IPS-18c (cell line): ENCODE measurements at regions not wholly inside any gene's neighbourhood (a gene's known extent, or its start where the extent isn't known, plus 50 kb on each side); places are given as distances from the start of the nearest gene placed in this dataset.
"Not testable (repeated sequence)": the region's sequence is repeated elsewhere in the genome, so short reads cannot be mapped to it uniquely, and the experiment has no call there.

Source experiments
- H3K4me3 ChIP-seq: 2 replicates; pipeline ENCODE4 v1.7.0; 2013; ENCODE audit warnings: low read depth, mild to moderate bottlenecking, low read length, moderate library complexity; ENCODE audit not compliant: insufficient read depth
- H3K9me3 ChIP-seq: one replicate; pipeline ENCODE4 v1.6.1; 2013; ENCODE audit warnings: mild to moderate bottlenecking, low read length, moderate library complexity; ENCODE audit not compliant: control insufficient read depth, insufficient read depth

DNA sequence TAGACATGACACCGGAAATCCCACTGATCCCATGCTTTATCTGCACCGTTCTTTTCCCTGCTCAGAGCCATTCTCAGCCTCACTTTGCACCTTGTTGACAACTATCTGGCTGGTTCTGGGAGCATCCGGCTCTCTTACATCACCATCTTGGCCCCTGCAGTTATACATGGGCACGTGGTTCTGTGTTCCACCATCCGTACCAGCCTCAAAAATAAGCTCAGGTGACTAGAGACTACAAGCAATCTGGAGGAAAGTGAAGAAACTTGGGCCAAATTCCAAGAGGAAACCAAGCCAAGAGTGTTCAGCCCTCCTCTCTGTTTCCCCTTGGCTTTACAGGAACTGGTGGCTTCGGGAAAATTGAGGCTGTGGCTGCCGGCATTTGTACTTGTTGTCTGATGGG, 244.6 kb upstream of the ACVR2A start:
- Histone ChIP-seq H3K4me3 (no peak overlapping the region), H3K9me3 (no peaks in the 10 kb centered on the region)

GRCh38 chr2:147595200-147595599, 249.6 kb upstream of the ACVR2A start:
- Histone ChIP-seq H3K4me3 (no peak overlapping the region), H3K9me3 (no peaks in the 10 kb centered on the region)

GRCh38 chr2:147594038-147594437, 250.8 kb upstream of the ACVR2A start:
- Histone ChIP-seq H3K4me3 (no peak overlapping the region), H3K9me3 (no peaks in the 10 kb centered on the region)

GRCh38 chr2:147592784-147593183, 252.0 kb upstream of the ACVR2A start:
- H3K9me3 ChIP-seq, H3K4me3 ChIP-seq: not testable (repeated sequence)

DNA sequence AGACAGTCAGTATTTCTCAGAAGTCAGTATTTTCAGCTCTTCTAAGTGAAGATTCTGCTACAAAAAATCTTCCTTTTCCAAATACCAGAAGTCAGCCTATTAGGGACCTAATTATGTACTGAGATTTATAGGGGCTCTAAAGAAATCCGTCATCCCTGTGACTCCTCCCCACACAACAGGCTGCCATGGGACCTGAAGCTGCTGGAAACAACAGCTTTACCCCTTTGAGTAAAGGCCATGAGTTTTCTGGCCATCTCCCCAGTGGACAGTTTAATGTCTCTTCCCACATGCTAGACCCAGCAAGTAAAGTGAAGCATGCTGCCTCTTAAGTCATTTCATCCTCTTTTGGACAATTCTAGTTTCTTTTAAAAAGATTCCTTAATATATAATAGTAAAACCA, 255.7 kb upstream of the ACVR2A start:
- peaks cover 2% of the 10 kb centered on the region for H3K9me3 ChIP-seq
- H3K4me3 ChIP-seq = no peak overlapping the region

DNA sequence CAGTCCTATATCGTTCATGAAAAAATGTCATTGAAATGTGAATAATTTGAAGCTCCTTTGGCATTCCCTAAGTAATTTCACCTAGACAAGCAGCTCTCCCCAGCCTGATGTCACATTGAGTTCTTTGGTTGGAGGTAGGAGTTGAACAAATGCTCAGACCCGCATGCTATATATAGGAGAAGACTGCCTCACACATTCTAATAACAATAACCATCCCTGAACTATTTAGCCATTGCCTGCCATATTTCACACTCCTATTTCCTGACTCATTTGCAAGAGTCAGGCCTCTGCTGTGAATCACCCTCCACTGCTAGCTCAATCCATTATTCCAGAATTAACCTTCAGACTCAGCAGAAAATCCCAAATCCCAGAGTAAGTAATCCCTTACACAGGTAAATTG, 256.6 kb upstream of the ACVR2A start:
- Histone ChIP-seq H3K4me3 (no peak overlapping the region), H3K9me3 (peaks cover 2% of the 10 kb centered on the region)

- Histone ChIP-seq H3K9me3 (no peaks in the 10 kb centered on the region), H3K4me3 (no peak overlapping the region)
Observed at GRCh38 chr2:147578529-147578928, 266.3 kb upstream of the ACVR2A start.

- Histone ChIP-seq H3K9me3 (no peaks in the 10 kb centered on the region), H3K4me3 (no peak overlapping the region)
Observed at GRCh38 chr2:147577998-147578380, 266.8 kb upstream of the ACVR2A start.

DNA sequence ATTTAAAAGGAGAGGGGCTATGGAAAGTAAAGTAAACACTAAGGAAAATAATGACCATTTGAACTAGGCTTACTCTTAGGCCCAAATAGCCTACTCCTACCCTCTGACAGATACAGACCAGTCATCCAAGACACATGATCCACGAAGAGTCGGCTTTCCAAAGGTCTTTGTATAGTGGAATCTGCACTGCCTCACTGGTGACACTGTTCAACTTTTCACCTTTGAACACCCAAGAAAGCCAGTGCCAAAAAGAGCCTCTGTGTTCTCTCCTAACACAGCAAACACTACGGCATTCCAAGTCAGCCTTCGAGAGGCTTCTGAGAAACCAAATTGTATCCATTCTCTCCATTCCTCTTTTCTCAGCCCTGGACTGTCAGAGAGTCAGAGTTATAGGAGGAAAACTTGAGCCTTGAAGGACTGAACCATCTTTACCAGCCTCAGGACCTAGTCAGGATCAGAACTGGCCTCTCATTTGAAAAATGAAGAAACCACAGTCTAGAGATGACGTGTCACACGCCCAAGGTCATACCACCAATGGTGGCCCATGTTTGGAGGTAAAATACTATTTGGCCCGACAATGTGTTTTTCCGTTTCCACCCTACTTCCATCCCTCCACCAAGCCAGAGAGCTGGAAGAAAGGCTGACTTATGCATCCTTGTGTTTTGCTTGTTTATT, 267.4 kb upstream of the ACVR2A start:
- H3K9me3 ChIP-seq = no peaks in the 10 kb centered on the region

GRCh38 chr2:147575106-147575505, 269.7 kb upstream of the ACVR2A start:
- H3K9me3 ChIP-seq = no peaks in the 10 kb centered on the region
- no peak overlapping the region for H3K4me3 ChIP-seq

More for the DNA sequence above, 267.4 kb upstream of the ACVR2A start:
- no peak overlapping the region for H3K4me3 ChIP-seq

DNA sequence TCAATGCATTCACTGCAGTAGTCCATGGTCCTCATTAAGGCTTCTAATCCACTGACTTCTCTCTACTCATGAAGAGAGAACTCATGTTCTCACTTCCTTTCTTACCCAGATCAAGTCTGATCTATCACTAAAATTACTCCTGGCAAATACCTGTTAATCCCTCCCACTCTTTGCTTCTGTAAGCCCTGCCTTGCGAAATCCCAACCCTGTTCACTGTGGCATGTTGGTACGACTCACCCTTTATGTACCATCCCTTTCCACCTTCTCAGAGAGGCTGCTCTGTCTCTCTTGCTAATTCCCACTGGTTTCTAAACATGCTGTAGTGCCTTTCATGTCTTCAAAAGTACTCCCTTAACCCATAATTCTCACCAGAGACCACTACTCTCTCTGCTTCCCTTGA, 272.2 kb upstream of the ACVR2A start:
- no peaks in the 10 kb centered on the region for H3K9me3 ChIP-seq
- H3K4me3 ChIP-seq = no peak overlapping the region

GRCh38 chr2:147569426-147569825, 275.4 kb upstream of the ACVR2A start:
- no peaks in the 10 kb centered on the region for H3K9me3 ChIP-seq
- H3K4me3 ChIP-seq = no peak overlapping the region

GRCh38 chr2:147568109-147568508, 276.7 kb upstream of the ACVR2A start:
- no peak overlapping the region for H3K4me3 ChIP-seq

GRCh38 chr2:147567136-147567535, 277.7 kb upstream of the ACVR2A start:
- no peak overlapping the region for H3K4me3 ChIP-seq
- no peaks in the 10 kb centered on the region for H3K9me3 ChIP-seq

More at GRCh38 chr2:147568109-147568508, 276.7 kb upstream of the ACVR2A start:
- H3K9me3 ChIP-seq = no peaks in the 10 kb centered on the region

DNA sequence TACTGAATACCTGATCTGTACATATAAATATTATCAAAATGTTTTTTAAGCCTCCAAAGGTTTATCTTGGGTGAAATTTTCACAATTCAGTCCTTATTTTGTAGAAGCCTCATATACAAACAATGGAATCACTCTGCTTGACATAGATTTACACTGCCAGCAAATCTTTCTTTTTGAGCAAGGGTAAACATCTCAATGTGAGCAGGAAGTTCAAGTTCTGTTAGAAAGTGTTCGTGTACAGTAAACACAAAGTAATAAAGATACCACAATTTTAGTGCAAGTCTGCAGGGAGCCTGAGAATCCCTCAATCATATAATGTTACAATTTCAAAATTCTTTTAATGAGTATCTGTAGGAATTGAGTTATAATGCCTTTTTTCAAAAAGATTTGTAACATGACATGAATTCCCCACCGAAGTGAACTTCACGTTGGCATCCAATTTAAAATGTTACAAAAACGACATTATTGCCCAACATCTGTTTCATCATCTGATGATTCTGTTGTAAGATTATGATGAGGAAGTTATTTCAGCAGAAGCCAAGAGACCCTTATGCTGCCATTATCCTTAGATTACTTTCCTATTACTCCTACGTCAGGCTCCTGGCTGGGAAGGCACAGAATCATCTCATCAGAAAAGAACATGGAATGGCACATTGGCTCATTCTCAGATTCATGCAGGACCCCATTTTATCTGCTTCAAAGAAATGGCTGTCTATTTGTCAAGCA, 283.9 kb upstream of the ACVR2A start:
- Histone ChIP-seq H3K9me3 (no peaks in the 10 kb centered on the region), H3K4me3 (no peak overlapping the region)

DNA sequence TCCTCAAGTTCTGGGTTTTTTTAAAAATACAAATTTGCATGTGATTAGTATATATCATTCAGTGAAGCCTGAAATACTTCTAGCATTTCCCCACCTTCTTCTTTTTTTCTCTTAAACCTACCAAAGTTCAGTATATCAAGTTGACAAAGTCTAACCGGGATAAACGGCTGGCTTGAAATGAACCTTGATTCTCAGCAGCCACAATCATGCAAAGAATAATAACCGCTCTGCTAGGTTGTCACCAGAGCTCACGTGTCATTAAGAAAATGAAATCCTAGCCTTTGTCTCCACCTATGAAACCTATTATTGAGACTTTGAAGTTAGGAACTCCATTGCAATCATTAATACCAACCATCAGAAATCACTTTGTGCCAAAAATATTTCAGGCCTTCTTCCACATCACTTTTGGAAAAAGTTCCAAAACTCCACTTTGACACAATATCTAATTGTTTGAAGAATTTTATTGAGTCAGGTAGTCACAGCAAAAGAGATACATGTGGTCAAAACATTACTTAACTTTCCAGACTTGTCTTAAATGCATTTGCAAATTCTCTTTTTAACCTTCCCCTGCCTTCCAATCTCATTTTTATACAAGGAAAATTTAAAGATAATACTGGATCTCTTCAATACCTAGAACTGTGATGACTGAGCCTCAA, 285.6 kb upstream of the ACVR2A start:
- Histone ChIP-seq H3K4me3 (no peak overlapping the region), H3K9me3 (no peaks in the 10 kb centered on the region)

- Histone ChIP-seq H3K9me3 (no peaks in the 10 kb centered on the region), H3K4me3 (no peak overlapping the region)
Observed at GRCh38 chr2:147558620-147559019, 286.2 kb upstream of the ACVR2A start.

- H3K9me3 ChIP-seq = no peaks in the 10 kb centered on the region
- no peak overlapping the region for H3K4me3 ChIP-seq
Observed at GRCh38 chr2:147554521-147555107, 290.2 kb upstream of the ACVR2A start.
